ENCODE measurements at regions not wholly inside any gene's neighbourhood (a gene's known extent, or its start where the extent isn't known, plus 50 kb on each side); places are given as distances from the start of the nearest gene placed in this dataset.

GRCh38 chr16:9275816-9276354 is 184.4 kb downstream of the HAPSTR1 start:
- TF ChIP-seq GATA3 (IDR thresholded peaks at IDR 0.05; ENCODE audit: low read depth, low read length) (no peak), GATA2 (IDR thresholded peaks at IDR 0.05; ENCODE audit: low read depth, low read length) (no peak)

GRCh38 chr16:9279291-9280068 is 188.0 kb downstream of the HAPSTR1 start:
- no peak for TF ChIP-seq GATA3 (IDR thresholded peaks at IDR 0.05; ENCODE audit: low read depth, low read length)
- TF ChIP-seq GATA2 (IDR thresholded peaks at IDR 0.05; ENCODE audit: low read depth, low read length) = no peak

DNA sequence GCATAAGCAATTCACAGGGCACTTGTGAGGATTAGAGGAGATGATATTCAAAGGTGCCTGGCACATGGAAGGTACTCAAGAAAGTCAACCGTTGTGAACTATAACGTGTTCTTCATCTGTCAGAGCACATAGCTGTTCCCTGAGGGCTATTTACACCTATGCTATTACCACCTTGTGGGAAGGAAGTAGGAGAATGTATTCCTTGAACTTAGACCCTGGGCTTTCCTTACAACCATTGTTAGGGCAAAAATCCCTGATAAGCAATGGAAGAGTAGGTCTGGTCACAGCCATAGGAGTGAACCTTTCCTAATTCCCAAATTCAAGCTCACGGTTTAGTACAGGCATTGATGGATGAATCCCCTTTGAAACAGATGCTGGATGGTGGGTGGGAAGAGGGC is 188.6 kb downstream of the HAPSTR1 start:
- TF ChIP-seq GATA3 (IDR thresholded peaks at IDR 0.05; ENCODE audit: low read depth, low read length) = no peak
- TF ChIP-seq GATA2 (IDR thresholded peaks at IDR 0.05; ENCODE audit: low read depth, low read length) = no peak

GRCh38 chr16:9286930-9287329 is 195.5 kb downstream of the HAPSTR1 start:
- TF ChIP-seq GATA3 (IDR thresholded peaks at IDR 0.05; ENCODE audit: low read depth, low read length) (no peak), GATA2 (IDR thresholded peaks at IDR 0.05; ENCODE audit: low read depth, low read length) (no peak)

- no peak for TF ChIP-seq GATA3 (IDR thresholded peaks at IDR 0.05; ENCODE audit: low read depth, low read length)
- TF ChIP-seq GATA2 (IDR thresholded peaks at IDR 0.05; ENCODE audit: low read depth, low read length) = no peak
These were observed 204.8 kb downstream of the HAPSTR1 start for GRCh38 chr16:9296271-9296590.

GRCh38 chr16:9297437-9298113 is 206.1 kb downstream of the HAPSTR1 start:
- TF ChIP-seq GATA2 (IDR thresholded peaks at IDR 0.05; ENCODE audit: low read depth, low read length) (no peak), GATA3 (IDR thresholded peaks at IDR 0.05; ENCODE audit: low read depth, low read length) (no peak)

DNA sequence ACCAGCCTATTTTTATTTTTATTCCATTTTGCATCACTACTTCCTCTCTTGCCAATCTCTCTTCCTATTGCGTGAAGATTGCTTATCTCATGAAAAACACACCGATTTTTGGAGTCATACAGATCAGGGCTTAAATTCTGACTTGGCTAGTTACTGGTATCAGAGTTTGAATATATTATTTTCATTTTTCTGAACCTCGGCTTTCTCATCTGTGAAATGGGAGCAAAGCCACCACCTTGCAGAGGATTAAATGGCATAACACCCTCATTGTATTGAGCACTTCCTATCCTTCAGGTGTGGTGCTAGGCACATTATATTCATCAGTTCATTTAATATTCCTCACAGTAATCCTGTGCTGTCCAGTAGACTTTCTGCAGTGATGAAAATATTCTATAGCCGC is 208.8 kb downstream of the HAPSTR1 start:
- TF ChIP-seq GATA3 (IDR thresholded peaks at IDR 0.05; ENCODE audit: low read depth, low read length) (no peak), GATA2 (IDR thresholded peaks at IDR 0.05; ENCODE audit: low read depth, low read length) (no peak)

DNA sequence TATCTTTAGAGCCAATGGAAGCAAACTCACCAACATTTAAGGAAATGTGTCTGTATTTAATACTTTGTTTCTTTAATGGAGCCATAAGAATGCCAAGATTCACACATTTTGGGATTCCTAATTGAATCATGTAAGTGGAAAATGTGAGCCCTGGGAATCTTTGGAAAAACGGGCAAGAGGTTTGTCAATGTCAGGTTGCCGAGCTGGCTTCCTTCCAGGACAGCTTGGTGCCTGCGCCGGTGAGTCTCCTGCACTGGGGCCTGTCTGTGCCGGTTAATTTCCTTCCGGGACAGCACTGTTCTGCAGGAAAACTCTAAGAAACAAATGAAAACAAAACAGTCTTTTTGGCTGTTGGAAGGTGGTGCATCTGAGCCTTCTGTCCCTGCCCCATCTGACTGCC is 210.6 kb downstream of the HAPSTR1 start:
- no peak for TF ChIP-seq GATA2 (IDR thresholded peaks at IDR 0.05; ENCODE audit: low read depth, low read length)
- TF ChIP-seq GATA3 (IDR thresholded peaks at IDR 0.05; ENCODE audit: low read depth, low read length) = no peak

- TF ChIP-seq GATA2 (IDR thresholded peaks at IDR 0.05; ENCODE audit: low read depth, low read length) (no peak), GATA3 (IDR thresholded peaks at IDR 0.05; ENCODE audit: low read depth, low read length) (no peak)
These were observed 215.3 kb downstream of the HAPSTR1 start for GRCh38 chr16:9306753-9307152.

DNA sequence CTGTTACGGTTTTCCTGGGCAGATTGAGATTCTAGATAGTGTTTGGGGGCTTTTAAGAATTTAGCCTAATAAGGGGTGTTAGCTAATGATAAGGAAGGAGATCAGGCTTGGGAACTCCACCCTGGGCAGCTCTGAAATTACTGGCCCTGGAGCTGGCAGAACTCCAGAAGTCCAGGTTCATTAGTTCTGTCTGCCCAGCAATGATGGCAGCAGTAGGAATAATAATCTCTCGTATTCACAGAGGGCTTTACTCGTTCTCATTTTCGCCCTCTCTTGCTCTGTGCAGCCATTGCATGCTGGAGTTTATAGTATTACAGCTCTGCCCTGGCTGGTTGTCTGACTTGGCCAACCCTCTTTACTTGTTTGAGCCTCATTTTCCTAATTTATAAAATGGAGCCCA is 216.0 kb downstream of the HAPSTR1 start:
- no peak for TF ChIP-seq GATA2 (IDR thresholded peaks at IDR 0.05; ENCODE audit: low read depth, low read length)
- no peak for TF ChIP-seq GATA3 (IDR thresholded peaks at IDR 0.05; ENCODE audit: low read depth, low read length)

- TF ChIP-seq GATA3 (IDR thresholded peaks at IDR 0.05; ENCODE audit: low read depth, low read length) (no peak), GATA2 (IDR thresholded peaks at IDR 0.05; ENCODE audit: low read depth, low read length) (no peak)
These were observed 216.9 kb downstream of the HAPSTR1 start for GRCh38 chr16:9308356-9308801.

DNA sequence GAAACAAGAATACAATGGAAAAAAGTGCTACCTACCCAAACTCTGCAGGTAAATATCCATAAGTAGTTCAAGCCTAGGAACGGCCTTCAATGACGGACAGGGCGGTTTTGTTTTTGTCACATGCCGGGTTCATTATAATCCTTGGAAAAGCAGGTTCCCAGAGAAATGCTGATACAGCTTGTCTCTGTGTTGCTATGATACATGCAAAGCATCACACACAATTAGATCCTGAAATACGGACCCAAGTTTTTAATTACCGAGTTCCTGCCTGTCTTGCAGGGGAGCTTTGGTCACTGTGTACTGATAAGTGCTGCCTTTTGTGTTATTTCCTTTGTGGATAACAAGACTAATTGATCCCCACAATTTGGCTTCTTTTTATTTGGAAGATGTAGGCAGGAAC is 217.4 kb downstream of the HAPSTR1 start:
- TF ChIP-seq GATA2 (IDR thresholded peaks at IDR 0.05; ENCODE audit: low read depth, low read length) (no peak), GATA3 (IDR thresholded peaks at IDR 0.05; ENCODE audit: low read depth, low read length) (no peak)

DNA sequence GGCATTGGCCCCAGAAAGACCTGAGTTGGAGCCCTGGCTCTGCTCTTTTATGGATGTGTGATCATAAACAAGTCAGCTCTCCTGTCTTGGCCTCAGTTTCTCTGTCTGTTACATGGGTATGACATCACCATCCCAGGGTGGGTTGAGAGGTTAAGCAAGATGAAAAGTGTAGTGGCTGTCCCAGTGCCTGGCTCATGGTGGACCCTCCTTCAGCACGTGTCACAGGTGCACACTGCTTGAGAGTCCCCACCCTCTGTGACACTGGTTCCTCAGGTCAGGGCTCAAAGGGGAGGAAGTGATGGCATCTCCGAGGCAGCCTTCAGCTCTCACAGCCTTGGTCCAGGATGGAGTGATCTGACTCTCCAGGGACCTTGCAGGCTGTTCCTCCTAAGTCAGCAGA is 218.4 kb downstream of the HAPSTR1 start:
- TF ChIP-seq GATA3 (IDR thresholded peaks at IDR 0.05; ENCODE audit: low read depth, low read length) (no peak), GATA2 (IDR thresholded peaks at IDR 0.05; ENCODE audit: low read depth, low read length) (no peak)

DNA sequence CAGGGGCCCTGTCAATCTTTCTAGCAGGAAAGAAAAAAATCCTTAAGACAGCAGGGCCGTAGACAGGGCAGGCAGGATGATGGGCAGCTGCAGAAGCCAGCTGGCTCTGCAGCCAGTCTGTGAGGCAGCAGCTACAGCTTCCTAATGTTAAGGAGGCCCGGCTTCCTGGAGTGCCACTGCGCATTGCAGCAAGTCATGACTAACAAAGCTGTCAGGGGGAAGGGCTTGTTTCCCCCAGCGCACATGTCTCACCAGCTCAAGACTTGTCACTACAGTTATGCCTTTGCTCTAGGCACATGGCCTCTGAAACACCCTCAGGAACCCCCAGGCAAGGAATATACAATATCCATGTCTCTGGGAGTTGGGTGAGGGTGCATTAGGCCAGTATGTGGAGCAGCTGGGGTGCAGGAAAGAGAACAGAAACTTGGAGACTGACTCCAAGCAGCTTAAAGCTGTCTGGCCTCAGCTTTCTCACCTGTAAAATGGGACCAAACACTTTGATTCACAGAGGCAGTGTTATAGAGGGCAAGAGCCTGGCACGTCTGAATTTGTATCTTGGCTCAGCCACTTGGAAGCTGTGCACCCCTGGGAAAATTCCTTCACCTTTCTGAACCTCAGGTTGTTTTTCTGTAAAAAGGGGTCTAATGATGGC is 220.0 kb downstream of the HAPSTR1 start:
- TF ChIP-seq GATA3 (IDR thresholded peaks at IDR 0.05; ENCODE audit: low read depth, low read length) (no peak), GATA2 (IDR thresholded peaks at IDR 0.05; ENCODE audit: low read depth, low read length) (no peak)

All from SH-SY5Y (cell line).